ENCODE measurements at regions not wholly inside any gene's neighbourhood (a gene's known extent, or its start where the extent isn't known, plus 50 kb on each side); places are given as distances from the start of the nearest gene placed in this dataset.

DNA sequence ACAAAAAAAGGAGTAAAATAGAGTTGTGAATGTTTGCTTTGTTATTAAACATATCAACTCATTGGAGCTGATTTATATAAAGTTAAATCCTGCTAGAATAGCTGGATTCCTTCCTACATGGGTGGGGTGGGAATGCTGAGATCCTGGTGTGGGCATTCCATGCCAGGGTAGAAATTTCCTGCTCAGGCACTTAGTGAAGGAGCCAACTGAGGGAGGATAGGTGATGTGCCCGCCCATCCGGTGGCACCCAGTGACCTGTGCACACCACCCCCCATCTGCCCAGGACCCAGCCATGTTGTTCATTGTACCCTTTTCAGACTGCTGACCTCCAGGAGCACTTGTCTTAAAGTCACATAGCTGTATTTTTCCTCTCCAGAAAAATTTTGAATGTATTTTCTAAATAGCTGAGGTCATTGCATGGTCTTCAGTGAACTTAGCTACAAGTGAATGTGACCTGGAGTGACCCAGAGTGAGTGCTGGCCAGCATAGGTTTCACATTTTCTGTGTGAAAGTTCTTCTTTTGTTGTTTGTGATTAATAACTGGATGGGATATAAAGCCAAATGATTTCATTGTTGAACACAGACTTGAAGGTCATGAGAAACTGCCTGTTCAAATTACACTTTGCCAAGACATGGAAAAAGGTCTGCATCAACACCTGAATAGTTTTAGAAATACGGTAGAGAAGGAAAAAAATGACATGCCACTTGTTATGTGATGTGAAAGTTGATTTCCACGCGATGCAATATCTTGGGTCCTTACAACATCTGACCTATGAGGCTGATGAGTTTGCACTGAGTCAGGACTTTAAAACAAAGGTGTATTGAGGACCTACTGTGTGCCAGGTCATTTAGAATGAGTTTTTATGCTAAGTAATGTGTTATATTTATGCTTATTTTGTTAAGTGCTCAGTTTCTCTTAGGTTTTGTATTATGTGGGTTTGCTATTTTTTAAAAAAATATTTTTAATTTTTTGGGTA, 77.2 kb downstream of the UTRN start:
- Histone ChIP-seq H3K4ac (ENCODE audit: low read depth, low read length) (no peak overlapping the region), H3K23me2 (ENCODE audit: insufficient read length, low read depth, low read length, poor library complexity, severe bottlenecking) (no peaks in the 10 kb centered on the region), H2BK20ac (ENCODE audit: low read depth, low read length, poor library complexity, severe bottlenecking) (no peak overlapping the region), H2BK12ac (ENCODE audit: insufficient read length, low read depth, low read length) (no peak overlapping the region), H3K9me3 (ENCODE audit: control insufficient read depth, low read depth, low read length) (no peaks in the 10 kb centered on the region), H3K79me2 (ENCODE audit: insufficient read depth, low read length) (peaks cover 3% of the 10 kb centered on the region; the same call in 1 of the 2 replicates), H2BK5ac (ENCODE audit: insufficient read length, low read length) (no peak overlapping the region), H2AFZ (ENCODE audit: low read length) (no peak overlapping the region), H4K8ac (replicated peaks; ENCODE audit: insufficient read length, low read depth, low read length) (no peak overlapping the region), H3K14ac (ENCODE audit: insufficient read depth, low read length) (no peak overlapping the region), H3K79me1 (ENCODE audit: insufficient read depth, low read depth, low read length, poor library complexity, severe bottlenecking) (no peaks in the 10 kb centered on the region), H2BK120ac (ENCODE audit: low read depth, low read length, poor library complexity, severe bottlenecking) (no peak overlapping the region), H3K4me2 (ENCODE audit: insufficient read depth, insufficient read length, low read length) (no peak overlapping the region), H3K9ac (ENCODE audit: extremely low read depth, insufficient read length, low read length) (no peak overlapping the region), H4K91ac (ENCODE audit: insufficient read length, low read depth, low read length) (no peak overlapping the region), H3K18ac (ENCODE audit: insufficient read length, low read depth, low read length) (no peak overlapping the region), H4K20me1 (ENCODE audit: control insufficient read depth, insufficient read depth, insufficient read length) (no peaks in the 10 kb centered on the region), H3K56ac (ENCODE audit: insufficient read length, low read depth, low read length) (no peak overlapping the region), H4K5ac (ENCODE audit: insufficient read length, low read depth, low read length) (no peak overlapping the region), H3K27ac (ENCODE audit: insufficient read length, low read depth, low read length) (no peak overlapping the region), H3K27me3 (ENCODE audit: insufficient read depth, low read length) (no peaks in the 10 kb centered on the region), H3T11ph (ENCODE audit: low read length) (no peak overlapping the region), H2BK15ac (ENCODE audit: low read depth, low read length) (no peak overlapping the region), H3K4me1 (ENCODE audit: insufficient read depth, low read length) (peaks cover 5% of the 10 kb centered on the region), H2AK5ac (ENCODE audit: insufficient read length, low read length) (no peak overlapping the region), H3K23ac (ENCODE audit: insufficient read length, low read depth, low read length) (no peak overlapping the region)
- Mint-ChIP-seq H3K4me1 (peaks cover 15 to 17% of the 10 kb centered on the region in 2 experiments; a peak in 3 of 4 replicates), H3K9me3 (no peaks in the 10 kb centered on the region), H3K36me3 (ENCODE audit: insufficient read depth in 1 of 3, low read depth in 3 of 3) (no peaks in the 10 kb centered on the region), H3K4me3 (no peak overlapping the region), H3K27ac (peak overlapping the region in 1 of 3 experiments; percentile 43; a peak in 2 of 7 replicates), H3K27me3 (ENCODE audit: low read depth) (no peaks in the 10 kb centered on the region)
- no peak for DNase-seq
- TF ChIP-seq, protein P1, sequence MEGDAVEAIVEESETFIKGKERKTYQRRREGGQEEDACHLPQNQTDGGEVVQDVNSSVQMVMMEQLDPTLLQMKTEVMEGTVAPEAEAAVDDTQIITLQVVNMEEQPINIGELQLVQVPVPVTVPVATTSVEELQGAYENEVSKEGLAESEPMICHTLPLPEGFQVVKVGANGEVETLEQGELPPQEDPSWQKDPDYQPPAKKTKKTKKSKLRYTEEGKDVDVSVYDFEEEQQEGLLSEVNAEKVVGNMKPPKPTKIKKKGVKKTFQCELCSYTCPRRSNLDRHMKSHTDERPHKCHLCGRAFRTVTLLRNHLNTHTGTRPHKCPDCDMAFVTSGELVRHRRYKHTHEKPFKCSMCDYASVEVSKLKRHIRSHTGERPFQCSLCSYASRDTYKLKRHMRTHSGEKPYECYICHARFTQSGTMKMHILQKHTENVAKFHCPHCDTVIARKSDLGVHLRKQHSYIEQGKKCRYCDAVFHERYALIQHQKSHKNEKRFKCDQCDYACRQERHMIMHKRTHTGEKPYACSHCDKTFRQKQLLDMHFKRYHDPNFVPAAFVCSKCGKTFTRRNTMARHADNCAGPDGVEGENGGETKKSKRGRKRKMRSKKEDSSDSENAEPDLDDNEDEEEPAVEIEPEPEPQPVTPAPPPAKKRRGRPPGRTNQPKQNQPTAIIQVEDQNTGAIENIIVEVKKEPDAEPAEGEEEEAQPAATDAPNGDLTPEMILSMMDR (conservative IDR thresholded peaks at IDR 0.05), result no peak
- no CpG with 5 or more reads among the region's 5 CpGs for WGBS (ENCODE audit: extremely low coverage, insufficient read length, low lambda C conversion rate)

Data from H9 (cell line).